ENCODE measurements at regions not wholly inside any gene's neighbourhood (a gene's known extent, or its start where the extent isn't known, plus 50 kb on each side); places are given as distances from the start of the nearest gene placed in this dataset.
"Not testable (repeated sequence)": the region's sequence is repeated elsewhere in the genome, so short reads cannot be mapped to it uniquely, and the experiment has no call there.

DNA sequence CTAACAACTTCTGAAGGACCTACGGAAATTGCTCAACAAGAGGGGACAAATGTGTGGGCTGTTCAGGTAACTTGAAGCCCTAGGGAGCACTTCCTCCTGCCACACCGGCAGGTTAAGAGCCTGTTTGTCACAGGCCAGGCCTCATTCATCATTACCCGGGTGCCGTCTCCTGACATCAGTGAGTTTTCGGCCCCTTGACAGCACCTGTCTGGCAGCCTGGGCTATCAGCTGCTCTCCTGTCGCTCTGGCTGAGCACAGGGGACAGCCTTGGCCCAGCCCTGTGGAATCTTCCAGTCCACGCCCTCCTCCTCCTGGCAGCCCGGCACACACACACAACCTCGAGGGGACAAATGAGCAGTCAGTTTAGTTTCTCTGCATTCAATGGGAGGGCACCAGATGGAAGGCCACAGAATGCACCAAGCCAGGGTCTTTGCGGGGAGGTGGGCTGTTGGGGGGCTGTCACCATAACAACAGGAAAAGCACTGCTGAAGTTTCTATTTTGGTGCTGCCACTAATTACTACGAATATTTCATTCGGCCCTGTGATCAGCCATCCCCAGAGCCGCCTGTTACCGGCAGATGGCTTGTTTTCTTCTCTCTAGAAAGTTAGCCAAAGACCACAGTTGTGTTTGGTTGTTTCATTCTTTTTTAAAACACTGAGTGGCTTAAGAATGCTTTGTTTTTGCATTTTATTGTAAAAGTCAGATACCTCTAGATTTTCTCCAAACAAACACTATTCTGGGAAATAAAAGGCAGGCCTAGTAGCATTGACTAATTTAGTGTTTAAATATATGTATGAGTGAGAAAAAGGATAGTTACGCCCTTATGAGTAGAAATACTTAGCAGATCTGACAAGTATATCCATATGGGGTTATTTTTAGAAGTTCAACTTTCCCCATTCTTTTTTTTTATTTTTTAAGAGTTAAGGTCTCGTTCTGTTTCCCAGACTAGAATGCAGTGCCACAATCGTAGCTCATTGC lies 189.9 kb upstream of the NDUFV2 start:
- no peaks in the 10 kb centered on the region for H3K9me3 ChIP-seq (ENCODE audit: control insufficient read depth, low read length)
- no peaks in the 10 kb centered on the region for H3K27me3 ChIP-seq (replicated peaks; ENCODE audit: control insufficient read depth, insufficient read depth, low read length, poor library complexity, severe bottlenecking)
- no peak for DNase-seq
- no peaks in the 10 kb centered on the region for H3K4me1 ChIP-seq (ENCODE audit: control insufficient read depth, insufficient read depth, low read length, poor library complexity, severe bottlenecking)
- H3K4me3 ChIP-seq (ENCODE audit: insufficient read depth, low read depth, low read length, poor library complexity, severe bottlenecking): no peak overlapping the region
- no peak overlapping the region for H3K27ac ChIP-seq (ENCODE audit: insufficient read depth, low read length, poor library complexity, severe bottlenecking)
- H3K36me3 ChIP-seq (ENCODE audit: control insufficient read depth, insufficient read depth, low read length): no peaks in the 10 kb centered on the region

DNA sequence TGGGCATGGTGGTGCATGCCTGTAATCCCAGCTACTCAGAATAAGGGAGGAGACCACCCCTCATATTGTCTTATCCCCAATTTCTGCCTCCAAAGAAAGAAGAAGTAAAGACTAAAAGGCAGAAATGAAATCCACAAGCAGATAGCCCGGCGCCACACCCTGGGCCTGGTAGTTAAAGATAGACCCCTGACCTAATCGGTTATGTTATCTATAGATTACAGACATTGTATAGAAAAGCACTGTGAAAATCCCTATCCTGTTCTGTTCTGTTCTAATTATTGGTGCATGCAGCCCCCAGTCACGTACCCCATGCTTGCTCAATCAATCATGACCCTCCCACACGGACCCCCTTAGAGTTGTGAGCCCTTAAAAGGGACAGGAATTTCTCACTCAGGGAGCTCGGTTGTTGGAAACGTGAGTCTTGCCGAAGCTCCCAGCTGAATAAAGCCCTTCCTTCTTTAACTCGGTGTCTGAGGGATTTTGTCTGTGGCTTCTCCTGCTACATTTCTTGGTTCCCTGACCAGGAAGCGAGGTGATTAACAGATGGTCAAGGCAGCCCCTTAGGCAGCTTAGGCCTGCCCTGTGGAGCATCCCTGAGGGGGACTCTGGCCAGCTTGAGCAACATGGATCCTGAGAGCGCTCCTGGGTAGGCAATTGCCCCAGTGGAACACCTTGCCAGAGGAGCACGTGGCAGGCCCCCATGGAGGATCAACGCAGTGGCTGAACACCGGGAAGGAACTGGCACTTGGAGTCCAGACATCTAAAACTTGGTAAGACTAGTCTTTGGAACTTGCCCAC lies 188.7 kb upstream of the NDUFV2 start:
- not testable (repeated sequence) for H3K27ac ChIP-seq (ENCODE audit: insufficient read depth, low read length, poor library complexity, severe bottlenecking); H3K9me3 ChIP-seq (ENCODE audit: control insufficient read depth, low read length); H3K27me3 ChIP-seq (replicated peaks; ENCODE audit: control insufficient read depth, insufficient read depth, low read length, poor library complexity, severe bottlenecking); DNase-seq; H3K4me3 ChIP-seq (ENCODE audit: insufficient read depth, low read depth, low read length, poor library complexity, severe bottlenecking); H3K4me1 ChIP-seq (ENCODE audit: control insufficient read depth, insufficient read depth, low read length, poor library complexity, severe bottlenecking); H3K36me3 ChIP-seq (ENCODE audit: control insufficient read depth, insufficient read depth, low read length)

DNA sequence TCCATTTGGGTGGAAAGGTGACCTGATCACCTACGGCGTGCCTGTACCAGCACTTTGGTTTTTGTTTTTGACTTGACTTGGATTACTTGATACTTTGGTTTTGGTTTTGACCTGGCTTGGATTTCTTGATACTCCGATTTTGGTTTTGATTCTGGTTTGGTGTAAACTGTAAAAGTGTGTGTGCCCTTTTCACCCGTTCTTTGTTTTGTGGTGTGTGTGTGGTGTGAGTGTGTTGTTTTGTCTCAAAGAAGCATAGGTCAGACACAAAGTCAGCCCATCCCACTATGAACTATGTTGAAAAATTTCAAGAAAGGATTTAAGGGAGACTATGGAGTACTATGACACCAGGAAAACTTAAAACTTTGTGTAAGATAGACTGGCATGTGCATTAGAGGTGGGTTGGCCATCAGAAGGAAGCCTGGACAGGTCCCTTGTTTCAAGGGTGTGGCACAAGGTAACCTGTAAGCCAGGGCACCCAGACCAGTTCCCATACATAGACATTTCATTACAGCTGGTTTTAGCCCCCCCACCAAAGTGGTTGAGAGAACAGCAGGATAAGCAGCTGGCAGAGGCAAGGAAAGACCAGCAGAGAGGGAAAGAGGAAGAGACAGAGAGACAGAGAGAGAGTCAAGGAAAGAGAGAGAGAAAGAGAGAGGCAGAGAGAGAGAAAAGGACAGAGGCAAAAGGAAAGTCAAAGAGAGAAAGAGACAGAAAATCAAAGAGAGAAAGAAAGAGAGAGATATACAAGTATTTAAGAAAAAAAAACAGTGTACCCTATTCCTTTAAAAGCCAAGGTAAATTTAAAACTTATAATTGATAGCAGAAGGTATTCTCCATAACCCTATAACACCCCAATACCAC lies 187.9 kb upstream of the NDUFV2 start:
- not testable (repeated sequence) for H3K4me3 ChIP-seq (ENCODE audit: insufficient read depth, low read depth, low read length, poor library complexity, severe bottlenecking); H3K9me3 ChIP-seq (ENCODE audit: control insufficient read depth, low read length); DNase-seq; H3K27ac ChIP-seq (ENCODE audit: insufficient read depth, low read length, poor library complexity, severe bottlenecking); H3K4me1 ChIP-seq (ENCODE audit: control insufficient read depth, insufficient read depth, low read length, poor library complexity, severe bottlenecking); H3K36me3 ChIP-seq (ENCODE audit: control insufficient read depth, insufficient read depth, low read length); H3K27me3 ChIP-seq (replicated peaks; ENCODE audit: control insufficient read depth, insufficient read depth, low read length, poor library complexity, severe bottlenecking)

DNA sequence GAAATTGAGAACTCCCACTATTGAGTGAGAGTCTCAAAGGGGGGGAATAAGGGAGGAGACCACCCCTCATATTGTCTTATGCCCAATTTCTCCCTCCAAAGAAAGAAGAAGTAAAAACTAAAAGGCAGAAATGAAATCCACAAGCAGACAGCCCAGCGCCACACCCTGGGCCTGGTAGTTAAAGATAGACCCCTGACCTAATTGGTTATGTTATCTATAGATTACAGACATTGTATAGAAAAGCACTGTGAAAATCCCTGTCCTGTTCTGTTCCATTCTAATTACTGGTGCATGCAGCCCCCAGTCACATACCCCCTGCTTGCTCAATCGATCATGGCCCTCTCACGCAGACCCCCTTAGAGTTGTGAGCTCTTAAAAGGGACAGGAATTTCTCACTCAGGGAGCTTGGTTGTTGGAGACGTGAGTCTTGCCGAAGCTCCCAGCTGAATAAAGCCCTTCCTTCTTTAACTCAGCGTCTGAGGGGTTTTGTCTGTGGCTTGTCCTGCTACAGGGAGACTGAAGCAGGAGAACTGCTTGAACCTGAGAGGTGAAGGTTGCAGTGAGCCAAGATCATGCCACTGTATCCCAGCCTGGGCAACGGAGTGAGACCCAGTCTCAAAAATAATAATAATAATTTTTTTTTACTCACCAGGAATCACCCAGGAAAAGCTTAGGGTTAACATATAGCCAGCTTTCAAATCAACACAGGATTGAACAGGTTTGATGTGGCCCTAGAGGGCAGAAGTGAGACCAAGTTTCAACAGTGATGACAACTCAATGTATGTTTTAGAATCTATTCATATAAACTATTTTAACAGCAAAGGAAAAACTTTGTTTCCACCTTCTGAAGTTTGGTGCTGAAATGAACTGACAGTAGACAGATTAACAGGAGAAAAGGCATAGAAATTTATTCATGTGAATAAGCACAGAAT lies 181.4 kb upstream of the NDUFV2 start:
- H3K36me3 ChIP-seq (ENCODE audit: control insufficient read depth, insufficient read depth, low read length); H3K4me3 ChIP-seq (ENCODE audit: insufficient read depth, low read depth, low read length, poor library complexity, severe bottlenecking); H3K27me3 ChIP-seq (replicated peaks; ENCODE audit: control insufficient read depth, insufficient read depth, low read length, poor library complexity, severe bottlenecking); H3K27ac ChIP-seq (ENCODE audit: insufficient read depth, low read length, poor library complexity, severe bottlenecking); H3K4me1 ChIP-seq (ENCODE audit: control insufficient read depth, insufficient read depth, low read length, poor library complexity, severe bottlenecking); H3K9me3 ChIP-seq (ENCODE audit: control insufficient read depth, low read length); DNase-seq: not testable (repeated sequence)

DNA sequence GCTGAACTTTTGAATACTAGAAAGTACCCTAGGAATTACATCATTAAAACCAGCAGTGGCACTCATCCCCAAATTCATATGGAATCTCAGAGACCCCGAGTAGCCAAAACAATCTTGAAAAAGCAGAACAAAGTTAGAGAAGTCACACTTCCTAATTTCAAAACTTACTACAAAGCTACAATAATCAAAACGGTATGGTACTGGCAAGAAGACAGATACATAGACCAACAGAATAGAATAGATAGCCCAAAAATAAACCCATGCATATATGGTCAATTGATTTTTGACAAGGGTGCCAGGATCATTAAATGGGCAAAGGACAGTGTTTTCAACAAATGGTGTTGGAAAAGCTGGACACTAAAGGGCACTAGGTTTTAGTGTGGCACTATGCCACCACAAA lies 176.0 kb upstream of the NDUFV2 start:
- H3K9me3 ChIP-seq (ENCODE audit: control insufficient read depth, low read length): no peaks in the 10 kb centered on the region
- no peak overlapping the region for H3K4me3 ChIP-seq (ENCODE audit: insufficient read depth, low read depth, low read length, poor library complexity, severe bottlenecking)
- DNase-seq: no peak
- H3K4me1 ChIP-seq (ENCODE audit: control insufficient read depth, insufficient read depth, low read length, poor library complexity, severe bottlenecking): no peaks in the 10 kb centered on the region
- no peaks in the 10 kb centered on the region for H3K27me3 ChIP-seq (replicated peaks; ENCODE audit: control insufficient read depth, insufficient read depth, low read length, poor library complexity, severe bottlenecking)
- no peaks in the 10 kb centered on the region for H3K36me3 ChIP-seq (ENCODE audit: control insufficient read depth, insufficient read depth, low read length)
- no peak overlapping the region for H3K27ac ChIP-seq (ENCODE audit: insufficient read depth, low read length, poor library complexity, severe bottlenecking)

DNA sequence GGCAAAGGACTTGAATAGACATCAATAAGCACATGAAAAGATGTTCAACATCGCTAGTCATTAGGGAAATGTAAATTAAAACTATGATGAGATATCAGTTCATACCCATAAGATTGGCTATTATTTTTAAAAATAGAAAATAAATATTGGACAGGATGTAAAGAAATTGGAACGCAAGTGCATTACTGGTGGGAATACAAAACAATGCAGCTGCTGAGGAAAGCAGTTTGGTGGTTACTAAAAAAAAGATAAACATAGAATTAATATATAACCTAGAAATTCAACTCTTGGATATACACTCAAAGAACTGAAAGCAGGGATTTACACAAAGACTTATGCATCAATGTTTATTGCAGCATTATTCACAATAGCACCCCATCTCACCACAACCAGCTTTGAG lies 174.5 kb upstream of the NDUFV2 start:
- H3K27me3 ChIP-seq (replicated peaks; ENCODE audit: control insufficient read depth, insufficient read depth, low read length, poor library complexity, severe bottlenecking): no peaks in the 10 kb centered on the region
- H3K4me3 ChIP-seq (ENCODE audit: insufficient read depth, low read depth, low read length, poor library complexity, severe bottlenecking): no peak overlapping the region
- no peaks in the 10 kb centered on the region for H3K4me1 ChIP-seq (ENCODE audit: control insufficient read depth, insufficient read depth, low read length, poor library complexity, severe bottlenecking)
- H3K9me3 ChIP-seq (ENCODE audit: control insufficient read depth, low read length): no peaks in the 10 kb centered on the region
- H3K36me3 ChIP-seq (ENCODE audit: control insufficient read depth, insufficient read depth, low read length): no peaks in the 10 kb centered on the region
- no peak for DNase-seq
- no peak overlapping the region for H3K27ac ChIP-seq (ENCODE audit: insufficient read depth, low read length, poor library complexity, severe bottlenecking)

DNA sequence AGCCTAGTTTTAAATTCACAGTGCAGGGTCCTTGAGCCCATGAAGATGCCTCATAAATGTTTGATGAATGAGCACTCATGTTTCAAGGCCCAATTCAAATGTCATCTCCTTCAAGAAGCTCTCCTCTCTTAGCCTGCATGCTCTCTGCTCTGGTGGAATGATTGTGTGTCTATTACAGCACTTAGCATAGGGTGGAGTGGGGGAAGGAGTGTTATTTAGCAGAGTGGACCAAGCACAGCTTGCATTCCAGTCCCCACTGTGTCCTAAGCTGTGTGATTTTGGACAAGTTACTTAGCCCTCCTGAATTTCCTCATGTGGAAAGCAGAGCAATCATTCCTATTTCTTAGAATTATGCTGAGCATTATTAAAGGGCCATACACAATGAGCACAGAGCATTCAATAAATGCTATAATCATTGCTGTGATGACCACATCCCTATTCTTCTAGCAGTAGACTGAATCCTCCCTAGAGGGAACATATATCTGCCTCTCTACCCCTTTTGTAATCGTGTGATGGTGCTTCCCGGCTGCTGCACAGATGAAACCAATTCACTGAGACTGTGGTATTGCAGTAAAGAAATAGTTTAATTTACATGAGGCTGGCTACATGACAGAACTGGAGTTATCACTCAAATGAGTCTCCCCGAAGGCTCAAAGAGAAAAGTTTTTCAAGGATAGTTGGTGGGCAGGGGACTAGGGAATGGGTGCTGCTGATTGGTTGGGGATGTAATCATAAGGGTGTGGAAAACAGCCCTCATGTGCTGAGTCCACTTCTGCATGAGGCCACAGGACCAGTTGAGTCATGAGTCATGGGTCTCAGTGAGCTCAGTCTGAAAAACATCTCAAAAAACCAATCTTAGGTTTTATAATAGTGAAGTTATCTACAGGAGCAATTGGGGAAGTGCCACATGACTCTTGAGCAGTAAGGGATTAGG lies 173.4 kb upstream of the NDUFV2 start:
- DNase-seq: no peak
- H3K36me3 ChIP-seq (ENCODE audit: control insufficient read depth, insufficient read depth, low read length): no peaks in the 10 kb centered on the region
- H3K4me3 ChIP-seq (ENCODE audit: insufficient read depth, low read depth, low read length, poor library complexity, severe bottlenecking): no peak overlapping the region
- H3K27ac ChIP-seq (ENCODE audit: insufficient read depth, low read length, poor library complexity, severe bottlenecking): no peak overlapping the region
- H3K4me1 ChIP-seq (ENCODE audit: control insufficient read depth, insufficient read depth, low read length, poor library complexity, severe bottlenecking): no peaks in the 10 kb centered on the region
- H3K27me3 ChIP-seq (replicated peaks; ENCODE audit: control insufficient read depth, insufficient read depth, low read length, poor library complexity, severe bottlenecking): no peaks in the 10 kb centered on the region
- no peaks in the 10 kb centered on the region for H3K9me3 ChIP-seq (ENCODE audit: control insufficient read depth, low read length)

DNA sequence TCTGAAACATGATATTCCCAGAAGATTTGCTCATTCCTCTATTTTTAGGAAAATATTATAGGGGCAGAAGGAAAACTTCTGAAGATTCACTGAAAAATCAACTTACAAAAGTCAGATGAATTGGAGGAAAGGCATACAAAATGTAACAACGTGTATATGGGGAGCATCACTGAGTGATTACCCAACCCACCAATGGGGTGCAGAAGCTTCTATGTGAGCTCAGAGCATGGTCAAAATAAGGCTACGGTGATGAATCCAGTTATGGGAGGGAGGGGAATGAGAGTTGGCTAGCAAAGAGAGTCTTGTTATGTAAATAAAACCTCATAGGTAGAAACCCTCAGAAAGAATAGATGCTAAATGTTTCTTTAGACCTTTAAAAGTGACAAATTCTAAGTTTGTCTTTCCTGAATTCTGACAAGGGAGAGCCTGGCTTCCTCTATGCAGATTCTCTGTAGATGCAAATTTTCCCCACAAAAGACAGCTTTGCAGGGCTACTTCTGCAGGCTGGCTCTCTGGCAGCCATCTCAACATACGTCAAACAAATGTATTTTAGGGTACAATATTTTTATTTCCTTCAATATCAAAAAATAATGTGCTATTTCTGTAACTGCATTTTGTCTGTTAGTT lies 171.4 kb upstream of the NDUFV2 start:
- Histone ChIP-seq H3K4me1 (ENCODE audit: control insufficient read depth, insufficient read depth, low read length, poor library complexity, severe bottlenecking) (no peaks in the 10 kb centered on the region), H3K27me3 (replicated peaks; ENCODE audit: control insufficient read depth, insufficient read depth, low read length, poor library complexity, severe bottlenecking) (no peaks in the 10 kb centered on the region), H3K9me3 (ENCODE audit: control insufficient read depth, low read length) (no peaks in the 10 kb centered on the region), H3K36me3 (ENCODE audit: control insufficient read depth, insufficient read depth, low read length) (no peaks in the 10 kb centered on the region), H3K27ac (ENCODE audit: insufficient read depth, low read length, poor library complexity, severe bottlenecking) (no peak overlapping the region), H3K4me3 (ENCODE audit: insufficient read depth, low read depth, low read length, poor library complexity, severe bottlenecking) (no peak overlapping the region)
- no peak for DNase-seq
